SH-SY5Y (cell line): ENCODE measurements at regions not wholly inside any gene's neighbourhood (a gene's known extent, or its start where the extent isn't known, plus 50 kb on each side); places are given as distances from the start of the nearest gene placed in this dataset.

Source experiments
- GATA2 ChIP-seq: IDR thresholded peaks from 2 replicates; pipeline ENCODE4 v1.6.1; 2011; ENCODE audit warnings: mild to moderate bottlenecking, low read depth, low read length
- GATA3 ChIP-seq: IDR thresholded peaks from 2 replicates; pipeline ENCODE4 v1.6.1; 2011; ENCODE audit warnings: low read depth, mild to moderate bottlenecking, low read length, moderate library complexity

GRCh38 chr3:124168271-124168670 lies 176.3 kb upstream of the ROPN1 start:
- TF ChIP-seq GATA3 (no peak), GATA2 (no peak)
